ENCODE measurements at regions not wholly inside any gene's neighbourhood (a gene's known extent, or its start where the extent isn't known, plus 50 kb on each side); places are given as distances from the start of the nearest gene placed in this dataset.

DNA sequence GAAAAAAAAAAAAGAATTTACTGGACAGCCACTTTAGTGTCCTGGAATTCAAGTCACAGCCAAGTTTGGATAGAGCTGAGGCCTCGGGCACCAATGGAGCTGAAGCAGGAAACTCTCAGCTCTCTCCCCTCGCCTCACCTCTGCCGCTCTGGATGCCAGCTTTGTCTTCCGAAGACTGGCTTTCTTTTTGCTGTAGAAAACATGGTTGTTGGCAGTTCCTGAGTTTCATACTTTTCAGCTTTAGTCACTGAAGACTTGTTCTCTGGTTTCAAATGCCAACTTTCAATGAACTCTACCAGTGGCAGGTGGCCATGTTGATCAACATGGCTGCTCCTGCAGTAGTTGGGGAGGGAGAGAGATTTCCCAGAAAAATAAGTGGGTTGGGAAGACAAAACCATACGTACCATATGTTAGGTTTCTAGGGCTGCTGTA, 142.2 kb downstream of the SNX18 start:
- no peak for FAIRE-seq
- no peak for DNase-seq (ENCODE audit: insufficient read length, low spot score)

DNA sequence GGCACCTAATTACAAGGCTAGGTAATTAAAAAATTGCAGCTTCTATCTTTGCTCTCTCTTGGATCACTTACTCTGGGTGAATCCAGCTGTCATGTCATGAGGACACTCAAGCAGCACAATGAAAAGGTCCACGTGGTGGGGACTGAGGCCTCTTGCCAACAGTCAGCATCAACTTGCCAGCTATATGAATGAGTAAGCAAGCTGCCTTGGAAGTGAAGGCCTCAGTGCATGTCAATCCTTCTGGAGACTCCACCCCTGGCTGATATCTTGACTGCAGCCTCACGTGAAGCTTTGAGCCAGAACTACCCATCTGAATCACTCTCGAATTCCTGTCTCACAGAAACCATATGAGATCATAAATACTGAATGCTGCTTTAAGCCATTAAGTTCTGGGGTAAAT, 140.5 kb downstream of the SNX18 start:
- DNase-seq (ENCODE audit: insufficient read length, low spot score) (no peak), FAIRE-seq (no peak)

DNA sequence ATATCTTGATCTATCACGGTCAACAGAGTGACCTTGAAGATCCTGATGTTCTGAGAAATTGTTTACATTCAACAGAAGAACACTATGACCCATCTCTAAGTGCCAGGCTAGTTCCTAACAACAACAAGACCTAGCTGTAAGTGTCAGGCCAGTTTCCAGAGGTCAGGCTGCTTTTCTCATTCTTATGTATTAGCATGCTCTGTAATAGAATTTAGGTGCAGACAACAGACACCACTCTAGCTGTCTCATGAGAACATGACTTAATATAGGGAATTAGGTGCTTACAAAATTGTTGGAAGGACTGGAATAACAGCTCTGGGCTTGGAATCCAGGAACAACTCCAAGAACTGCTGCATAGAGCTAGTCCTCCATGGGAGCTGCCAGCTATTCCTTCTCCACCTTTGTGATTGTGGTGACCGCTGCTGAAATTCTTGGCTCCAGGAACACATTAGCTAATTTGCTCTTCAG, 138.7 kb downstream of the SNX18 start:
- DNase-seq (ENCODE audit: insufficient read length, low spot score) (no peak), FAIRE-seq (no peak)

DNA sequence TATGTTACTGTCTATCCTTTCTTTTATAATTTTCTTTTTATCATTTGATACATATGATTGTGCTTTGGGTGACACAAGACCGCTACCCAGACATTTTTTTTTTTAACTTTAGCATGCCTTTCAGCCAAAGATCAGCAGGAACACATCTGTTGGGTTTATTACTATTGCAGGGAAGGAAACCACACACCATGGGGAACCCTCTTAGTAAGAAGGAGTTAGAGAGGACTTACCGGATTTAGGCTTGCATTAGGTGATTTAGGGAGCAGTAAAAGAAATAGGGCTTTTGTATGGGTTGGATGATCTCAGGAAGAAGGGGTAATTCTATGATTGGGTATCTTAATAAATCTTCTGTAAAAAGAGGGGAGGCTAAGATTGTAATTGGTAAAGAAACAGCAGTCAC, 138.2 kb downstream of the SNX18 start:
- DNase-seq (ENCODE audit: insufficient read length, low spot score) (no peak), FAIRE-seq (no peak)

- DNase-seq (ENCODE audit: insufficient read length, low spot score) (no peak), FAIRE-seq (no peak)
Observed at GRCh38 chr5:54655266-54655665, 137.7 kb downstream of the SNX18 start.

- DNase-seq (ENCODE audit: insufficient read length, low spot score) (no peak), FAIRE-seq (no peak)
Observed at GRCh38 chr5:54653956-54654614, 136.5 kb downstream of the SNX18 start.

- DNase-seq (ENCODE audit: insufficient read length, low spot score): no peak
- FAIRE-seq: no peak
Observed at GRCh38 chr5:54651482-54652076, 134.0 kb downstream of the SNX18 start.

DNA sequence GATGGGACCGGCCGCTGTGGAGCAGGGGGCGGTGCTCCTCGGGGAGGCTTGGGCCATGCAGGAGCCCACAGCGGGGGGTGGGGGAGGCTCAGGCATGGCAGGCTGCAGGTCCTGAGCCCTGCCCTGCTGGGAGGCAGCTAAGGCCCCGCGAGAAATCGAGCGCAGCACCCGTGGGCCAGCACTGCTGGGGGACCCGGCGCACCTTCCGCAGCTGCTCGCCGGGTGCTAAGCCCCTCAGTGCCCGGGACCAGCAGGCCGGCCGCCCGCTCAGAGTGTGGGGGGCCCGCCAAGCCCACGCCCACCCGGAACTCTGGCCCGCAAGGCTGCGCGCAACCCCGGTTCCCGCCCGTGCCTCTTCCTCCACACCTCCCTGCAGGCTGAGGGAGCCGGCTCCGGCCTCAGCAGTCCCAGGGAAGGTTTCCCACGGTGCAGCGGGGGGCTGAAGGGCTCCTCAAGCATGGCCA, 131.5 kb downstream of the SNX18 start:
- DNase-seq (ENCODE audit: insufficient read length, low spot score) (no peak), FAIRE-seq (no peak)

GRCh38 chr5:54646356-54647101, 129.0 kb downstream of the SNX18 start:
- DNase-seq (ENCODE audit: insufficient read length, low spot score): peak; percentile 73
- FAIRE-seq: peak; percentile 93

GRCh38 chr5:54645882-54646355, 128.4 kb downstream of the SNX18 start:
- FAIRE-seq (no peak), DNase-seq (ENCODE audit: insufficient read length, low spot score) (no peak)

GRCh38 chr5:54644226-54644625, 126.7 kb downstream of the SNX18 start:
- FAIRE-seq: no peak
- no peak for DNase-seq (ENCODE audit: insufficient read length, low spot score)

- FAIRE-seq: no peak
- DNase-seq (ENCODE audit: insufficient read length, low spot score): no peak
Observed at GRCh38 chr5:54643685-54644106, 126.1 kb downstream of the SNX18 start.

DNA sequence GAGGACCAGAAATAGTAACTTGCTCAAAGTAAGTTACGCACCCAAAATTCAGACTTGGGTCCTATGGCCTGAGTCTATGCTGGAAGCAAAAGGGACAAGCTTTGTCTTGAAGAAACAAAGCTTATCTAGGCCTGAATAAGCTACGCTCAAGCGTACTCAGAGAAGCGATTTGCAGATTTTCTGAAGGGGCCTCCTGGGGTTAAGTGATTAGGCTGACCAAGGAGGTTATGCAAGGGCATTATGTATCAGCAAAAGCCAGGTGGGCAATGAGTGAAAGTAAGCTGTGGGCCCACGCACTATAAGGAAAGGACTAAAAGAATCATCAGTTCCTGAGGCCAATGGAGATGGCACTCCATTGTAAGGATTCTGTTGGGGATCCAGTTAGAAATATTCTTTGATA, 122.1 kb downstream of the SNX18 start:
- DNase-seq (ENCODE audit: insufficient read length, low spot score): no peak
- FAIRE-seq: no peak

DNA sequence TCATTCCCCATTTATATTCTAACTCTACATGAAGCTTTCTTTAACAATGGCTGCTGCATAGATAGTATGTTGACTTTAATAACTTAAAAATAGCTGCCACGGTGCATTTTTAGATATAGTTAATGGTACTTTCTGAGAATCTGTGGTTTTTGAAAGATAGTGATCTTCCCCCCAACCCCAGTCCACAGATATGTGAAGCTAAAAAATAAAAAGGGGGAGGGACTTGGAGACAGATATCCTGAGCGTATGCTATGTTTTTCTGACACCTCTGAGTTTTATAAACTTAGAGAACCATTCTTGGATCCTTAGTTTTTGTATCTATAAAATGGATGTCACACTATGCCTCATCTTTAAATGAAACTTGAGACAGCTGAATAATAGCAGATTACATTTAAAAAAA, 120.5 kb downstream of the SNX18 start:
- FAIRE-seq (no peak), DNase-seq (ENCODE audit: insufficient read length, low spot score) (no peak)

DNA sequence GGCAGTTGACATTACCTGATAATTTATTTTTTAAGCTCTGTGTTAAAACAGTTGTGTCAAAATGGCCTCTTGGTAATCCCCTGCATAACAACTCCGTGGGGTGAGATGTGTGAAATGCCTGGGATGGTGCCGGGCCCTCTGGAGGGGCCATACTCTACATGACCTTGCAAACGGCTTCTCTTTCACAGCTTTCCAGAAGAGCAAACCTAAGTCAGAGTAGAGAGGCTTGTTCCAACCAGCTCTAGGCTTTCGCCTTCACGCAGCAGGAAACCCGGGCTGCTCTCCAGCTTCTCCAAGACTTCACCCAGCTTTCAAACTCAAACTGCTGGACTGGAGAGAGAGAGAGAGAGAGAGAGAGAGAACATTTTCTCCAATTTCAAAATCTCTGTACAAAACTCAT, 120.1 kb downstream of the SNX18 start:
- DNase-seq (ENCODE audit: insufficient read length, low spot score) (no peak), FAIRE-seq (no peak)

- DNase-seq (ENCODE audit: insufficient read length, low spot score) (no peak), FAIRE-seq (no peak)
Observed at GRCh38 chr5:54634089-54634488, 116.5 kb downstream of the SNX18 start.

GRCh38 chr5:54632131-54632701, 114.7 kb downstream of the SNX18 start:
- DNase-seq (ENCODE audit: insufficient read length, low spot score): no peak
- FAIRE-seq: no peak

DNA sequence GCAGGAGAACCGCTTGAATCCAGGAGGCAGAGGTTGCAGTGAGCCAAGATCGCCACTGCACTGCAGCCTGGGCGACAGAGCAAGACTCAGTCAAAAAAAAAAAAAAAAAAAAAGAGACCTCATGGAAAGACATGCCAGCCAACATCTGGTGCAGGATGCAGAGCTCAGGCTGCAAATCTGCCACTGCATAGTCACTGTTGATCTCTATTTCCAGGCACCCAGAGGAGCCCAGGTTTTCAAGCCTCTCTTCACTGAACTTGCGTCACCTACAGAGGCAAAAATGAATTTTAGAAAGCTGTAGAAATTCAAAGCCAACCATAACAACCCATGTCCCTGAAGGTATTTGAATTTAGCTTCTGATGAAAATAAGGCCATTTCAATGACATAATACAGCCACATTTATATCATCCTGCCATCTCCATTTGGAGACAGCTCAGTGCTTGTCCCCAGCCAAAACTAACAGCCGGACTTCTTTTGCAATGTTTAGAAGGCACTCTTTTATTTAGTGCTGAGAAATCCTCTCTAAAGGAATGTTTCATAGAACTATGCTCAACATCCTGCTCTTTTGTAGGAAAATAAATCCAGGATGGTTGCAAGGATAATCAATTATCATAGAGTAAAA, 113.3 kb downstream of the SNX18 start:
- DNase-seq (ENCODE audit: insufficient read length, low spot score) (no peak), FAIRE-seq (no peak)

DNA sequence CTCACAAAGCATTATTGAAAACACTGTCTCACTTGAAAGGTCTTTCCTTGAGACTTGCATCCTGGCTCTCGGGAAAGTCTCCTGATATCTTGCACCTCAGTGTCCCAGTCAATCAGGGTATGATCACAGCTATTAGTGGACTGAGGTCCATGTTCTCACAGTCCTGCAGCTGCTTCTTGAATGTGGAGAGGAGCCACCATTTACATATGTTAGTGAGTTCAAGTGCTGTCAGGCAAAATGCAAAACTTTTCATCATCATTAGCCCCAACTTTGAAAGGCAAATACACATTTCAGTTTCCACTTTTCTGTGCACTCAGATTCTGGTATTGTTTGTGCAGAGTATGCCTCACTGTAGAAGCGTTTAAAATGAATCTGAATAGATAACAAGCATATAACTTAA, 111.6 kb downstream of the SNX18 start:
- FAIRE-seq: no peak
- DNase-seq (ENCODE audit: insufficient read length, low spot score): no peak

DNA sequence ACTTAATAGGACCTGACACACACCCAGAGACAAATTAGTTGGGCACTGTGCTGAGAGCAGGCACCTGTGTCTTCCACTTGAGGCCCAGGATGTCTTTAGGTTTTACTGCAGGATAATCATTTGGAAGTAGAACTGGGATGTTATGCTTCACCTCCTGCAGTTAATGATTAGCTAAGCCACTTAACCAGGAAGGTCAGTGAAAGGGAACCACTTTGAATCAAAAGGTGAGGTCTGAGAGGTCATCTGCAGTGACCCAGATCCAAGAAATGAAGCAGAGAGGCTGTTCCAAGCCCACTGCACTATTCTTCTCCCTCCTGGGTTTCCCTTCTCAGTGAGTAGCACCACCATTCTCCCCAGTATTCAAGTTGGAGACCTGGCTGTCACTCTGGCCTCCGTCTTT, 110.5 kb downstream of the SNX18 start:
- FAIRE-seq: no peak

GRCh38 chr5:54626407-54626806, 108.8 kb downstream of the SNX18 start:
- FAIRE-seq (no peak), DNase-seq (ENCODE audit: insufficient read length, low spot score) (no peak)

More for the DNA sequence above, 110.5 kb downstream of the SNX18 start:
- no peak for DNase-seq (ENCODE audit: insufficient read length, low spot score)

All from GM19239 (cell line).